ENCODE measurements at regions not wholly inside any gene's neighbourhood (a gene's known extent, or its start where the extent isn't known, plus 50 kb on each side); places are given as distances from the start of the nearest gene placed in this dataset.

- no peak for DNase-seq
Measured at GRCh38 chr1:22222723-22223122, 79.8 kb upstream of the WNT4 start.

GRCh38 chr1:22223176-22223575 is 80.3 kb upstream of the WNT4 start:
- no peak for DNase-seq

GRCh38 chr1:22224091-22224490 is 81.2 kb upstream of the WNT4 start:
- no peak for DNase-seq

- no peak for DNase-seq
Measured at GRCh38 chr1:22224631-22225030, 81.7 kb upstream of the WNT4 start.

GRCh38 chr1:22225858-22226589 is 83.1 kb upstream of the WNT4 start:
- DNase-seq = no peak

GRCh38 chr1:22228074-22228473 is 85.2 kb upstream of the WNT4 start:
- DNase-seq = no peak

- DNase-seq = no peak
Measured at GRCh38 chr1:22228505-22228911, 85.6 kb upstream of the WNT4 start.

- no peak for DNase-seq
Measured at GRCh38 chr1:22229379-22229778, 86.5 kb upstream of the WNT4 start.

- DNase-seq = no peak
Measured at GRCh38 chr1:22231068-22231593, 88.2 kb upstream of the WNT4 start.

- DNase-seq = no peak
Measured at GRCh38 chr1:22231995-22232690, 89.2 kb upstream of the WNT4 start.

- no peak for DNase-seq
Measured at GRCh38 chr1:22233222-22233621, 90.3 kb upstream of the WNT4 start.

- no peak for DNase-seq
Measured at GRCh38 chr1:22234476-22235030, 91.7 kb upstream of the WNT4 start.

- no peak for DNase-seq
Measured at GRCh38 chr1:22236166-22236565, 93.3 kb upstream of the WNT4 start.

- no peak for DNase-seq
Measured at GRCh38 chr1:22236900-22237299, 94.0 kb upstream of the WNT4 start.

GRCh38 chr1:22237433-22238093 is 94.7 kb upstream of the WNT4 start:
- DNase-seq = no peak

GRCh38 chr1:22238356-22239224 is 95.7 kb upstream of the WNT4 start:
- no peak for DNase-seq

GRCh38 chr1:22239378-22239777 is 96.5 kb upstream of the WNT4 start:
- no peak for DNase-seq

- DNase-seq = no peak
Measured at GRCh38 chr1:22241250-22241649, 98.4 kb upstream of the WNT4 start.

GRCh38 chr1:22241811-22242210 is 98.9 kb upstream of the WNT4 start:
- DNase-seq = no peak

- DNase-seq = no peak
Measured at GRCh38 chr1:22245100-22245650, 102.3 kb upstream of the WNT4 start.

GRCh38 chr1:22245726-22246125 is 102.8 kb upstream of the WNT4 start:
- no peak for DNase-seq
